GM21390 (cell line): ENCODE measurements at regions not wholly inside any gene's neighbourhood (a gene's known extent, or its start where the extent isn't known, plus 50 kb on each side); places are given as distances from the start of the nearest gene placed in this dataset.
"Not testable (repeated sequence)": the region's sequence is repeated elsewhere in the genome, so short reads cannot be mapped to it uniquely, and the experiment has no call there.

Source experiments
- ATAC-seq: cut with Tn5 transposase; IDR thresholded peaks from one replicate; pipeline ENCODE4 v1.9.1; 2021; ENCODE audit not compliant: unreplicated experiment

- no peak for ATAC-seq
Measured at GRCh38 chr16:59385959-59386358, 651.8 kb upstream of the GOT2 start.

GRCh38 chr16:59385491-59385890 lies 651.4 kb upstream of the GOT2 start:
- ATAC-seq: no peak

GRCh38 chr16:59373632-59374031 lies 639.5 kb upstream of the GOT2 start:
- no peak for ATAC-seq

GRCh38 chr16:59370717-59371116 lies 636.6 kb upstream of the GOT2 start:
- ATAC-seq: no peak

GRCh38 chr16:59369523-59369922 lies 635.4 kb upstream of the GOT2 start:
- ATAC-seq: no peak

GRCh38 chr16:59368586-59368985 lies 634.5 kb upstream of the GOT2 start:
- no peak for ATAC-seq

GRCh38 chr16:59356709-59357108 lies 622.6 kb upstream of the GOT2 start:
- no peak for ATAC-seq

GRCh38 chr16:59356144-59356543 lies 622.0 kb upstream of the GOT2 start:
- ATAC-seq: no peak

- no peak for ATAC-seq
Measured at GRCh38 chr16:59355704-59356103, 621.6 kb upstream of the GOT2 start.

GRCh38 chr16:59351305-59351903 lies 617.3 kb upstream of the GOT2 start:
- no peak for ATAC-seq

- no peak for ATAC-seq
Measured at GRCh38 chr16:59350670-59351069, 616.6 kb upstream of the GOT2 start.

- no peak for ATAC-seq
Measured at GRCh38 chr16:59342669-59343068, 608.6 kb upstream of the GOT2 start.

GRCh38 chr16:59341368-59341767 lies 607.3 kb upstream of the GOT2 start:
- ATAC-seq: no peak

GRCh38 chr16:59339871-59340270 lies 605.8 kb upstream of the GOT2 start:
- no peak for ATAC-seq

GRCh38 chr16:59336136-59336695 lies 602.1 kb upstream of the GOT2 start:
- ATAC-seq: no peak

- not testable (repeated sequence) for ATAC-seq
Measured at GRCh38 chr16:59331708-59332107, 597.6 kb upstream of the GOT2 start.

GRCh38 chr16:59330019-59330670 lies 596.0 kb upstream of the GOT2 start:
- ATAC-seq: no peak

GRCh38 chr16:59328961-59329360 lies 594.8 kb upstream of the GOT2 start:
- ATAC-seq: no peak

GRCh38 chr16:59327894-59328293 lies 593.8 kb upstream of the GOT2 start:
- no peak for ATAC-seq

GRCh38 chr16:59326955-59327354 lies 592.8 kb upstream of the GOT2 start:
- ATAC-seq: no peak

- no peak for ATAC-seq
Measured at GRCh38 chr16:59324462-59324861, 590.3 kb upstream of the GOT2 start.

GRCh38 chr16:59320657-59321056 lies 586.5 kb upstream of the GOT2 start:
- no peak for ATAC-seq

GRCh38 chr16:59319871-59320270 lies 585.8 kb upstream of the GOT2 start:
- no peak for ATAC-seq
